ENCODE measurements at regions not wholly inside any gene's neighbourhood (a gene's known extent, or its start where the extent isn't known, plus 50 kb on each side); places are given as distances from the start of the nearest gene placed in this dataset.

- TF ChIP-seq TARDBP (IDR thresholded peaks at IDR 0.05) (no peak), SUZ12 (IDR thresholded peaks at IDR 0.05) (no peak), BHLHE40 (IDR thresholded peaks at IDR 0.05; ENCODE audit: borderline replicate concordance) (no peak), FOXK2 (IDR thresholded peaks at IDR 0.05) (no peak)
Measured at GRCh38 chr4:135236048-135236447, 1034.5 kb upstream of the PABPC4L start.
